GM12878 (cell line): ENCODE measurements at regions not wholly inside any gene's neighbourhood (a gene's known extent, or its start where the extent isn't known, plus 50 kb on each side); places are given as distances from the start of the nearest gene placed in this dataset.

Experiments used
- ATF7 ChIP-seq: fragments of 450-650 bp; IDR thresholded peaks from 2 replicates; pipeline ENCODE4 v1.6.1; 2016; ENCODE audit warnings: low read depth, mild to moderate bottlenecking
- BACH1 ChIP-seq: fragments of 450-650 bp; IDR thresholded peaks from 2 replicates; pipeline ENCODE4 v1.6.1; 2017; ENCODE audit warnings: mild to moderate bottlenecking, borderline replicate concordance
- BMI1 ChIP-seq: fragments of 450-650 bp; IDR thresholded peaks from 2 replicates; pipeline ENCODE4 v1.6.1; 2016; ENCODE audit warnings: mild to moderate bottlenecking, moderate library complexity, borderline replicate concordance
- CHD1 ChIP-seq: IDR thresholded peaks from 2 replicates; pipeline ENCODE4 v1.6.1; 2012; ENCODE audit warnings: low read depth, low read length, improper control_type of control experiment
- CREB1 ChIP-seq: IDR thresholded peaks from 2 replicates; pipeline ENCODE4 v1.6.1; 2012; ENCODE audit warnings: low read depth, mild to moderate bottlenecking, inconsistent platforms
- EED ChIP-seq: sonication (generic); IDR thresholded peaks from 2 replicates; pipeline ENCODE4 v1.6.1; 2016; ENCODE audit warnings: antibody characterized with exemption, low read depth
- ESRRA ChIP-seq: IDR thresholded peaks from 2 replicates; pipeline ENCODE4 v1.6.1; 2012; ENCODE audit warnings: mild to moderate bottlenecking, low read length, improper control_type of control experiment
- FOS ChIP-seq: IDR thresholded peaks from 3 replicates; pipeline ENCODE4 v1.6.1; 2011; ENCODE audit warnings: borderline replicate concordance; ENCODE audit not compliant: insufficient read length; ENCODE audit errors: extremely low read depth
- JUND ChIP-seq: IDR thresholded peaks from 2 replicates; pipeline ENCODE4 v1.6.1; 2012; ENCODE audit warnings: low read depth, mild to moderate bottlenecking, low read length, improper control_type of control experiment, moderate library complexity
- KLF5 ChIP-seq: fragments of 450-650 bp; IDR thresholded peaks from 2 replicates; pipeline ENCODE4 v1.6.1; 2014; ENCODE audit warnings: mild to moderate bottlenecking; ENCODE audit not compliant: partially characterized antibody
- MEF2B ChIP-seq: fragments of 450-650 bp; IDR thresholded peaks from 2 replicates; pipeline ENCODE4 v1.6.1; 2018; ENCODE audit warnings: mild to moderate bottlenecking, moderate library complexity; ENCODE audit not compliant: partially characterized antibody, poor library complexity, severe bottlenecking
- MYB ChIP-seq: fragments of 150-350 bp; IDR thresholded peaks from 2 replicates; pipeline ENCODE4 v1.6.1; 2014; ENCODE audit warnings: mild to moderate bottlenecking, low read depth, low read length, borderline replicate concordance
- NFYA ChIP-seq: IDR thresholded peaks from 2 replicates; pipeline ENCODE4 v1.6.1; 2011; ENCODE audit warnings: low read depth, mild to moderate bottlenecking, low read length, improper control_type of control experiment, borderline replicate concordance
- POLR2AphosphoS2 ChIP-seq: IDR thresholded peaks from 2 replicates; pipeline ENCODE4 v1.6.1; 2011; ENCODE audit warnings: low read depth, mild to moderate bottlenecking, low read length, improper control_type of control experiment, moderate library complexity
- SMAD1 ChIP-seq: fragments of 450-650 bp; IDR thresholded peaks from 2 replicates; pipeline ENCODE4 v1.6.1; 2018; ENCODE audit warnings: mild to moderate bottlenecking, low read depth; ENCODE audit not compliant: partially characterized antibody
- SREBF2 ChIP-seq: IDR thresholded peaks from 2 replicates; pipeline ENCODE4 v1.6.1; 2012; ENCODE audit warnings: mild to moderate bottlenecking, low read length
- STAT1 ChIP-seq: fragments of 450-650 bp; conservative IDR thresholded peaks from 2 replicates; pipeline ENCODE4 v1.6.1; 2014; ENCODE audit warnings: antibody characterized with exemption, mild to moderate bottlenecking
- ZBED1 ChIP-seq: IDR thresholded peaks from 2 replicates; pipeline ENCODE4 v1.6.1; 2016; ENCODE audit warnings: borderline replicate concordance
- ZNF274 ChIP-seq: IDR thresholded peaks from one replicate; pipeline ENCODE4 v1.8.0; 2011; ENCODE audit not compliant: insufficient read length, insufficient read depth
- ZZZ3 ChIP-seq: IDR thresholded peaks from 2 replicates; pipeline ENCODE4 v1.6.1; 2011; ENCODE audit warnings: low read depth; ENCODE audit not compliant: control insufficient read depth, insufficient read length
- TF ChIP-seq, protein P1 (sequence below): IDR thresholded peaks from 2 replicates; pipeline ENCODE4 v1.6.1; 2011; ENCODE audit warnings: borderline replicate concordance, low read depth, mild to moderate bottlenecking, moderate library complexity, mixed read lengths, low read length; ENCODE audit not compliant: insufficient read depth; ENCODE audit errors: extremely low read length
- TF ChIP-seq, protein P2 (sequence below): fragments of 450-650 bp; IDR thresholded peaks from 2 replicates; pipeline ENCODE4 v1.6.1; 2016; ENCODE audit warnings: mild to moderate bottlenecking
- TF ChIP-seq, protein P3 (sequence below): fragments of 450-650 bp; formaldehyde crosslinking; IDR thresholded peaks from 2 replicates; pipeline ENCODE4 v1.4.0; 2020; ENCODE audit warnings: mild to moderate bottlenecking, moderate library complexity
- TF ChIP-seq, protein P4 (sequence below): IDR thresholded peaks from 2 replicates; pipeline ENCODE4 v1.6.1; 2011; ENCODE audit warnings: mild to moderate bottlenecking, low read depth, low read length, moderate library complexity; ENCODE audit not compliant: insufficient replicate concordance

DNA sequence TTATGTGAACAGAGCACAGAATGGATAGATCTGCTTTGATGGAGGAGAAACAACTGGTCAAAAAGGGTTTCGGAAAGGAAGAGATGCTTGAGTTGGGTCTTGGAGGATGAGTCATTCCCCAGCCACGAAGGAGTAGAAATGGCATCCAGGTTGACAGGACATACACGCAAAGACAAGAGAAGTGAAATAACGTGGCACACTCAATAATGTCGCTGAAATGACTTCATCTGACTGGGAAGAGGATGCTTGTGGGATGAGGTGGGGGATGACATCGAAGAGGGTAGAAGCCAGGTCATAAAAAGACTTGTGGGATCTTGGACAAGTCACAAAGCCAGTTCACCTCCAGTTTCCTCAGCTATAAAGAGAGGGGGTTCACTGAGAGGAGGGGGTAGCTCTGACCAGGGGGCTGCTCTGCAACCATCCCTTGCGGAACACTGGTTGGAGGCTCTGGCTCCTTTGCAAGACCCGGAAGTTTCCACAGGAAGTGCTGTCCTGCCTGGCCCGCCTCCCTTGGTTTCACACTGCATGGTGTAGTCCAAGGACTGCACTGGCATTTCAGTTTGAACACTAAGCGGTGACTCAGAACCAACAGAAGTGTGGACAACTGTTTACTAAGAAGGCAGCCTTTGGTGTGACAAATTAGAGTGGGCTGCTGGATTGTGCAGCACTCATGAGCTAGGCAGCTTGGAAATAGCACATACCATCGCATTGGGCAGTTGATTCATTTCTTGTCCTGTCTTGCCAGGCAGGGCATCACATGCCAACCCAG is 189.9 kb upstream of the ADO start (continued):
- TF ChIP-seq ZBED1, result peak; percentile 88; the same call in 1 of the 2 replicates
- TF ChIP-seq ATF7, result peak; percentile 48; the same call in 1 of the 2 replicates
- TF ChIP-seq STAT1, result no peak
- TF ChIP-seq, protein P1, sequence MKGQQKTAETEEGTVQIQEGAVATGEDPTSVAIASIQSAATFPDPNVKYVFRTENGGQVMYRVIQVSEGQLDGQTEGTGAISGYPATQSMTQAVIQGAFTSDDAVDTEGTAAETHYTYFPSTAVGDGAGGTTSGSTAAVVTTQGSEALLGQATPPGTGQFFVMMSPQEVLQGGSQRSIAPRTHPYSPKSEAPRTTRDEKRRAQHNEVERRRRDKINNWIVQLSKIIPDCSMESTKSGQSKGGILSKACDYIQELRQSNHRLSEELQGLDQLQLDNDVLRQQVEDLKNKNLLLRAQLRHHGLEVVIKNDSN, result no peak
- no peak for TF ChIP-seq MYB
- 0 out of 2 replicates have a peak, but pooled peaks have one; percentile 15 for TF ChIP-seq BMI1
- TF ChIP-seq FOS, result no peak
- TF ChIP-seq KLF5, result no peak
- TF ChIP-seq SMAD1, result no peak
- TF ChIP-seq ZZZ3, result no peak
- no peak for TF ChIP-seq NFYA
- TF ChIP-seq ZNF274, result no peak
- no peak for TF ChIP-seq JUND
- TF ChIP-seq, protein P2, sequence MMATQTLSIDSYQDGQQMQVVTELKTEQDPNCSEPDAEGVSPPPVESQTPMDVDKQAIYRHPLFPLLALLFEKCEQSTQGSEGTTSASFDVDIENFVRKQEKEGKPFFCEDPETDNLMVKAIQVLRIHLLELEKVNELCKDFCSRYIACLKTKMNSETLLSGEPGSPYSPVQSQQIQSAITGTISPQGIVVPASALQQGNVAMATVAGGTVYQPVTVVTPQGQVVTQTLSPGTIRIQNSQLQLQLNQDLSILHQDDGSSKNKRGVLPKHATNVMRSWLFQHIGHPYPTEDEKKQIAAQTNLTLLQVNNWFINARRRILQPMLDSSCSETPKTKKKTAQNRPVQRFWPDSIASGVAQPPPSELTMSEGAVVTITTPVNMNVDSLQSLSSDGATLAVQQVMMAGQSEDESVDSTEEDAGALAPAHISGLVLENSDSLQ, result no peak
- TF ChIP-seq ESRRA, result no peak
- TF ChIP-seq CHD1, result no peak
- TF ChIP-seq CREB1, result peak; percentile 97
- no peak for TF ChIP-seq MEF2B
- TF ChIP-seq, protein P3, sequence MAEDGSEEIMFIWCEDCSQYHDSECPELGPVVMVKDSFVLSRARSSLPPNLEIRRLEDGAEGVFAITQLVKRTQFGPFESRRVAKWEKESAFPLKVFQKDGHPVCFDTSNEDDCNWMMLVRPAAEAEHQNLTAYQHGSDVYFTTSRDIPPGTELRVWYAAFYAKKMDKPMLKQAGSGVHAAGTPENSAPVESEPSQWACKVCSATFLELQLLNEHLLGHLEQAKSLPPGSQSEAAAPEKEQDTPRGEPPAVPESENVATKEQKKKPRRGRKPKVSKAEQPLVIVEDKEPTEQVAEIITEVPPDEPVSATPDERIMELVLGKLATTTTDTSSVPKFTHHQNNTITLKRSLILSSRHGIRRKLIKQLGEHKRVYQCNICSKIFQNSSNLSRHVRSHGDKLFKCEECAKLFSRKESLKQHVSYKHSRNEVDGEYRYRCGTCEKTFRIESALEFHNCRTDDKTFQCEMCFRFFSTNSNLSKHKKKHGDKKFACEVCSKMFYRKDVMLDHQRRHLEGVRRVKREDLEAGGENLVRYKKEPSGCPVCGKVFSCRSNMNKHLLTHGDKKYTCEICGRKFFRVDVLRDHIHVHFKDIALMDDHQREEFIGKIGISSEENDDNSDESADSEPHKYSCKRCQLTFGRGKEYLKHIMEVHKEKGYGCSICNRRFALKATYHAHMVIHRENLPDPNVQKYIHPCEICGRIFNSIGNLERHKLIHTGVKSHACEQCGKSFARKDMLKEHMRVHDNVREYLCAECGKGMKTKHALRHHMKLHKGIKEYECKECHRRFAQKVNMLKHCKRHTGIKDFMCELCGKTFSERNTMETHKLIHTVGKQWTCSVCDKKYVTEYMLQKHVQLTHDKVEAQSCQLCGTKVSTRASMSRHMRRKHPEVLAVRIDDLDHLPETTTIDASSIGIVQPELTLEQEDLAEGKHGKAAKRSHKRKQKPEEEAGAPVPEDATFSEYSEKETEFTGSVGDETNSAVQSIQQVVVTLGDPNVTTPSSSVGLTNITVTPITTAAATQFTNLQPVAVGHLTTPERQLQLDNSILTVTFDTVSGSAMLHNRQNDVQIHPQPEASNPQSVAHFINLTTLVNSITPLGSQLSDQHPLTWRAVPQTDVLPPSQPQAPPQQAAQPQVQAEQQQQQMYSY (CRISPR knock-in tag), result no peak
- TF ChIP-seq, protein P4, sequence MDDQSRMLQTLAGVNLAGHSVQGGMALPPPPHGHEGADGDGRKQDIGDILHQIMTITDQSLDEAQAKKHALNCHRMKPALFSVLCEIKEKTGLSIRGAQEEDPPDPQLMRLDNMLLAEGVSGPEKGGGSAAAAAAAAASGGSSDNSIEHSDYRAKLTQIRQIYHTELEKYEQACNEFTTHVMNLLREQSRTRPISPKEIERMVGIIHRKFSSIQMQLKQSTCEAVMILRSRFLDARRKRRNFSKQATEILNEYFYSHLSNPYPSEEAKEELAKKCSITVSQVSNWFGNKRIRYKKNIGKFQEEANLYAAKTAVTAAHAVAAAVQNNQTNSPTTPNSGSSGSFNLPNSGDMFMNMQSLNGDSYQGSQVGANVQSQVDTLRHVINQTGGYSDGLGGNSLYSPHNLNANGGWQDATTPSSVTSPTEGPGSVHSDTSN, result no peak
- no peak for TF ChIP-seq BACH1
- no peak for TF ChIP-seq SREBF2
- TF ChIP-seq POLR2AphosphoS2, result no peak
- TF ChIP-seq EED, result peak; percentile 99
